HepG2 (cell line): ENCODE measurements at regions not wholly inside any gene's neighbourhood (a gene's known extent, or its start where the extent isn't known, plus 50 kb on each side); places are given as distances from the start of the nearest gene placed in this dataset.

Experiments used
- HMG20A ChIP-seq: IDR thresholded peaks from 2 replicates; pipeline ENCODE4 v1.6.1; 2016; ENCODE audit warnings: borderline replicate concordance
- KMT2B ChIP-seq: IDR thresholded peaks from 2 replicates; pipeline ENCODE4 v1.6.1; 2016; ENCODE audit warnings: missing genetic modification reagents, missing compliant biosample characterization
- POLR2A ChIP-seq, 2 experiments: IDR thresholded peaks; 2 replicates each; pipeline ENCODE4 v1.6.1; 2011; ENCODE audit warnings: low read depth in 2 of 2, low read length in 2 of 2, mild to moderate bottlenecking in 1 of 2, moderate library complexity in 1 of 2; ENCODE audit not compliant: insufficient read depth in 1 of 2
- RAD21 ChIP-seq: fragments of 450-650 bp; formaldehyde crosslinking; IDR thresholded peaks from 2 replicates; pipeline ENCODE4 v1.5.0; 2020; ENCODE audit warnings: mild to moderate bottlenecking
- RNF2 ChIP-seq: fragments of 450-650 bp; conservative IDR thresholded peaks from 2 replicates; pipeline ENCODE4 v1.6.1; 2016; ENCODE audit warnings: low read depth
- SIN3A ChIP-seq: IDR thresholded peaks from 2 replicates; pipeline ENCODE4 v1.6.1; 2011; ENCODE audit warnings: low read depth, mild to moderate bottlenecking, control low read depth, low read length, borderline replicate concordance
- TARDBP ChIP-seq: sonication (generic); formaldehyde crosslinking; IDR thresholded peaks from 2 replicates; pipeline ENCODE4 v1.8.0; 2022; ENCODE audit warnings: mild to moderate bottlenecking, missing genetic modification reagents
- TBL1XR1 ChIP-seq: fragments of 150-350 bp; IDR thresholded peaks from 2 replicates; pipeline ENCODE4 v1.6.1; 2014; ENCODE audit warnings: borderline replicate concordance, low read length; ENCODE audit not compliant: partially characterized antibody
- ZBTB4 ChIP-seq: sonication (generic); formaldehyde crosslinking; IDR thresholded peaks from 2 replicates; pipeline ENCODE4 v1.4.0; 2020; ENCODE audit warnings: missing genetic modification reagents, mild to moderate bottlenecking, borderline replicate concordance
- ZNF24 ChIP-seq: fragments of 450-650 bp; IDR thresholded peaks from 2 replicates; pipeline ENCODE4 v1.6.1; 2017; ENCODE audit warnings: antibody characterized with exemption, mild to moderate bottlenecking
- ZNF547 ChIP-seq: sonication (generic); formaldehyde crosslinking; IDR thresholded peaks from 2 replicates; pipeline ENCODE4 v1.5.1; 2020; ENCODE audit warnings: mild to moderate bottlenecking, missing genetic modification reagents
- TF ChIP-seq, protein P1 (sequence below): sonication (generic); formaldehyde crosslinking; IDR thresholded peaks from 2 replicates; pipeline ENCODE4 v1.4.0; 2020; ENCODE audit warnings: missing genetic modification reagents
- TF ChIP-seq, protein P2 (sequence below): sonication (generic); formaldehyde crosslinking; IDR thresholded peaks from 2 replicates; pipeline ENCODE4 v1.5.0; 2020; ENCODE audit warnings: mild to moderate bottlenecking, missing genetic modification reagents, moderate library complexity

DNA sequence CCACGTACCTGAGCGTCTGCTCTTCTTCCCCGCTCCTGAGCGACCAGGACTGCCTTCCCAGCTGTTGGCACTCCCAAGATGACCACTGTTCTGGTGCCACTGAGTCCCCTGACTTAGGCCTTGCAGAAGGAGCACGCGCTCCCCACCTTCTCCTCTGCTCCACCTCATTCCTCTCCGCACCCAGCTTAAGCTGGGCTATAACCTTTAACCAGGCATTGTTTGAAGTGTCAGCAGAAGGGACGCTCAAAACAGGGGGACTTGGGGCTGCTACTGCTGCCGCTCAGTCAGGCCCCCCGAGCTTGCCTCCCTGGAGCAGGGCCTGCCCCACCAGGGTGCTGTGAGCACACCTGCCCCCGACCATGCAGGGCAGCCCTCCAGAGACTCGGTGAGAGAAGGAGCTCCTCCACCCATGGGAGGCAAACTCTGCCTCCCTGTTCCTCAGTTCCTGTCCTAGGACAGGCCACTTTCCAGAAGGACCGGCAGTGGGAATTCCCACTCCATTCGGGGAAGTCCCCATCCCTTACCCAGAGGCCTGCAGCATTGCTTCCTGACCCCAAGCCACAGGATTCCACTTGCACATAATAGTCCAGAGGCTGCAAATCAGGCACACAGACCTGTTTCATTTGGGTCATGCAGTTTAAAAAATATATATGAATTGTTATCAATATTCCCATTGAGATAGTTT lies 99.7 kb upstream of the ENPP6 start:
- TF ChIP-seq KMT2B (CRISPR knock-in tag) (no peak), POLR2A (IDR thresholded peaks at IDR 0.05; ENCODE audit: insufficient read depth in 1 of 2, low read depth in 2 of 2, low read length in 2 of 2) (no peak), RNF2 (no peak), TARDBP (no peak), HMG20A (CRISPR knock-in tag) (no peak), RAD21 (CRISPR knock-in tag) (no peak), ZNF547 (no peak), ZBTB4 (no peak), SIN3A (no peak), ZNF24 (no peak), TBL1XR1 (no peak)
- TF ChIP-seq, protein P1, sequence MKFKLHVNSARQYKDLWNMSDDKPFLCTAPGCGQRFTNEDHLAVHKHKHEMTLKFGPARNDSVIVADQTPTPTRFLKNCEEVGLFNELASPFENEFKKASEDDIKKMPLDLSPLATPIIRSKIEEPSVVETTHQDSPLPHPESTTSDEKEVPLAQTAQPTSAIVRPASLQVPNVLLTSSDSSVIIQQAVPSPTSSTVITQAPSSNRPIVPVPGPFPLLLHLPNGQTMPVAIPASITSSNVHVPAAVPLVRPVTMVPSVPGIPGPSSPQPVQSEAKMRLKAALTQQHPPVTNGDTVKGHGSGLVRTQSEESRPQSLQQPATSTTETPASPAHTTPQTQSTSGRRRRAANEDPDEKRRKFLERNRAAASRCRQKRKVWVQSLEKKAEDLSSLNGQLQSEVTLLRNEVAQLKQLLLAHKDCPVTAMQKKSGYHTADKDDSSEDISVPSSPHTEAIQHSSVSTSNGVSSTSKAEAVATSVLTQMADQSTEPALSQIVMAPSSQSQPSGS, result no peak
- TF ChIP-seq, protein P2, sequence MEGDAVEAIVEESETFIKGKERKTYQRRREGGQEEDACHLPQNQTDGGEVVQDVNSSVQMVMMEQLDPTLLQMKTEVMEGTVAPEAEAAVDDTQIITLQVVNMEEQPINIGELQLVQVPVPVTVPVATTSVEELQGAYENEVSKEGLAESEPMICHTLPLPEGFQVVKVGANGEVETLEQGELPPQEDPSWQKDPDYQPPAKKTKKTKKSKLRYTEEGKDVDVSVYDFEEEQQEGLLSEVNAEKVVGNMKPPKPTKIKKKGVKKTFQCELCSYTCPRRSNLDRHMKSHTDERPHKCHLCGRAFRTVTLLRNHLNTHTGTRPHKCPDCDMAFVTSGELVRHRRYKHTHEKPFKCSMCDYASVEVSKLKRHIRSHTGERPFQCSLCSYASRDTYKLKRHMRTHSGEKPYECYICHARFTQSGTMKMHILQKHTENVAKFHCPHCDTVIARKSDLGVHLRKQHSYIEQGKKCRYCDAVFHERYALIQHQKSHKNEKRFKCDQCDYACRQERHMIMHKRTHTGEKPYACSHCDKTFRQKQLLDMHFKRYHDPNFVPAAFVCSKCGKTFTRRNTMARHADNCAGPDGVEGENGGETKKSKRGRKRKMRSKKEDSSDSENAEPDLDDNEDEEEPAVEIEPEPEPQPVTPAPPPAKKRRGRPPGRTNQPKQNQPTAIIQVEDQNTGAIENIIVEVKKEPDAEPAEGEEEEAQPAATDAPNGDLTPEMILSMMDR, result no peak
